Stomach (tissue), 4 donors: ENCODE measurements at regions not wholly inside any gene's neighbourhood (a gene's known extent, or its start where the extent isn't known, plus 50 kb on each side); places are given as distances from the start of the nearest gene placed in this dataset.

ENCODE experiments used
- EP300 ChIP-seq: sonication (generic); formaldehyde crosslinking; IDR thresholded peaks from one replicate; pipeline ENCODE4 v1.6.1; 2017; ENCODE audit warnings: antibody characterized with exemption
- POLR2A ChIP-seq, 4 donors: fragments of 450-650 bp; IDR thresholded peaks; one replicate each; pipeline ENCODE4 v1.6.1; 2016; ENCODE audit warnings: antibody characterized with exemption in 4 of 4, control low read depth in 2 of 4, mild to moderate bottlenecking in 1 of 4, moderate library complexity in 1 of 4
- POLR2AphosphoS5 ChIP-seq, 3 donors: sonication (generic); formaldehyde crosslinking; IDR thresholded peaks; one replicate each; pipeline ENCODE4 v1.6.1; 2016; ENCODE audit warnings: antibody characterized with exemption in 3 of 3

- no peak for TF ChIP-seq POLR2AphosphoS5 (IDR thresholded peaks at IDR 0.05)
- no peak for TF ChIP-seq POLR2A (IDR thresholded peaks at IDR 0.05)
- TF ChIP-seq EP300: no peak
Measured at GRCh38 chr1:157382351-157382750, 170.0 kb downstream of the FCRL5 start.
